DMS53 (cell line): ENCODE measurements at regions not wholly inside any gene's neighbourhood (a gene's known extent, or its start where the extent isn't known, plus 50 kb on each side); places are given as distances from the start of the nearest gene placed in this dataset.
A peak's percentile ranks its signal among the peaks of the same experiment; 100 is the strongest.

ENCODE experiments used
- DNase-seq: peaks from one replicate; lab custom pipeline; 2025; lab: John Stamatoyannopoulos, UW

DNA sequence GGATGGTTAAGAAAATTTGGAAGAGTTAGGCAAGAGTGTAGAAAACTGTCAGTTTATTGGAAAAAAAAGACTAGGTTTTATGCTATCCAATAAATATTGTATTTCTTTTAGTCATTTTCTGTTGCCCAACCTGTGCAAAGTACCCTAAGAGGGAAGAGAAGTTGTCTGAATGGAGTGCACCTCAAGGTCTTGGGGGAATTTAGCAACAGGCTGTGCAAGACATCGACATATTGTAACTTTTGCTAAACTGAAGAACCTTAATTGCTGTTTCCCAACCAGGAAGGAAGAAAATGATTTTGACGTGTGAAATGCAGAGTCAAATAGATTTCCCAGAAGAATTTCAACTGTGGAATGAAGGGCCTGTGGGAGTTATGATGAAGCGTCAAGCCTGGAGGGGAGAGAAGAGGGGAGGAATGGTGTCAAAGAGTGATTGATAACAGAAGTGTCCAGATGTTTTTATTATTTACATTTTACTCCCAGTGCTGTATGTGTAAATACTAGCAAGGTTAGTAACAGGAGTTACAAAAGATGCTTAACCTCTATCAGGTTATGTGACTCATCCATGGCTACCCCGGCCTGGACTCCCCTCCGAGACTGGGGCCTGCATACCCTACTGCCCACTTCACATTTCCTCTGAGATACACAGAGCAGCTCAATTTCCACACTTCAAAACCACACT, 246.8 kb downstream of the MYLK4 start:
- DNase-seq, result peak; percentile 72

DNA sequence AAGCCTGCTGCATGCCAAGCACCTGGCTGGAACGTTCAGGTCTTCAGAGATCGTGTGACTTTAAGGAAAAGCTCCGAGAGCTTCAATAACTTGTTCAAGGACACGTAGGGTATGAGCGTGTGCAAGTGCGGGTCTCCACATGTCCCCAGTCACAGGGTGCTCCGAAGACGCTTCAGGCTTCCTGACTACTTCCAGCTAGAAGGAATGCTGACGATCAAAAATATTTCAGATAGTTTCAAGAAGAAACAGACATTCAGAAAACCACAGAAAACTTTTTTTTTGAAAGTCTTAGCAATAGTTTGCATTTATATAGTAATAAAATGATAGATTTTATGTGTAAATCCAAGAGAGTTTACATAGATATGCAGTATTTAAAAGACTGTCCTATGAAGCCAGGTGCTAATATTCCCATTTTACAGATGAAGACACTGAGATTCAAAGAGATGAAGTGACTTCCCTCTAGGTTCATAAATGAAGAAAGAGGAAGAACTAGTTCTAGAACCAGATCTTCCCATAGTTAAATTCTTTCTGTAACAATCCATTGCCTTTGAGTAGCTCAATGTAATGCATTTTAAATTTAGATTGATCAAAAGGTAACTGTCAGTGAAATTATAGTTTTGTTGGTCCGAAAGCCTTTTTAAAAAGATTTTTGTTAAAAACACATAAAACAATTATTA, 247.6 kb downstream of the MYLK4 start:
- DNase-seq, result no peak

DNA sequence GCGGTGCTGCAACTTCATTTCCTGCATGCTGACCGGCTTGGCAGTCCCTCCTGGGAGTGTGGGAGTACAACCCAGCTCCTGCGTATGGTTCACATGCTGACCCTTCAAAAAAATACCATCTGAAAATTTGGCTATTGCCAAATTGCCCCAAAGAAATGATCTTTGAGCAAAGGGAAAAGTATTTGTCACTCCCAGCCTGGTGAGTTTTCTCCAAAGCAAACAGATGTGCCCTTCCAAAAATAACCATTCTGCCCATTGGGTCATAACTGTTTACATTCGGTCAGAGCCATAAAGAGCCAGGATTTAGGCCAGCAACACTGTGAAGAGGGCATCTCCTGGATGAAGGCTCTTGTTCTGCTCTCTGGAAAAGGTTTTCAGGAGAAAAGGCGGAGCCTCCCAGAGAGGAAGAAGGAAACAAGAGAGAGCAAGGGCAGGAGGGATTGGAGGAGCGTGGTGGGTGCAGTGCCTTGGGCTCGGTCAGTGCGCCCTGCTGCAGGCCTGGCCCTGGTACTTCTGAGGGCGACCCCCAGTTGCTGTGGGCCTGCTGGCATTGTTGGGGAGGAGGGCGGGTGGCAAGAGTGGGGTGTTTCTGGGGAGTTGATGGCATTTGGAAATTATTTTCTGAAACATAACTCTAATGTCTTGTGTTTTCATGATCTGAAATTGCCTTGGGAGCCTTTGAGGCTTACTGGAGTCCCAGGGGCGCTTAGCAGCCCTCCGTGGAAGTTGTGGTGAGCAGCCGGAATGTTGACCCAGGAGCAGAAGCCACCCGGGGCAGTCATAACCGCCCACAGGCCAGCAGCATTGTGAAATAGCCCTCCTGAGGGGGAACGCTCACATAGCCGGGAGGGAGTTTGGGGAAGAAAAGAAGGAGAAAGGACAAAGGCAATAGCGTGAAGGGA, 248.4 kb downstream of the MYLK4 start:
- no peak for DNase-seq

DNA sequence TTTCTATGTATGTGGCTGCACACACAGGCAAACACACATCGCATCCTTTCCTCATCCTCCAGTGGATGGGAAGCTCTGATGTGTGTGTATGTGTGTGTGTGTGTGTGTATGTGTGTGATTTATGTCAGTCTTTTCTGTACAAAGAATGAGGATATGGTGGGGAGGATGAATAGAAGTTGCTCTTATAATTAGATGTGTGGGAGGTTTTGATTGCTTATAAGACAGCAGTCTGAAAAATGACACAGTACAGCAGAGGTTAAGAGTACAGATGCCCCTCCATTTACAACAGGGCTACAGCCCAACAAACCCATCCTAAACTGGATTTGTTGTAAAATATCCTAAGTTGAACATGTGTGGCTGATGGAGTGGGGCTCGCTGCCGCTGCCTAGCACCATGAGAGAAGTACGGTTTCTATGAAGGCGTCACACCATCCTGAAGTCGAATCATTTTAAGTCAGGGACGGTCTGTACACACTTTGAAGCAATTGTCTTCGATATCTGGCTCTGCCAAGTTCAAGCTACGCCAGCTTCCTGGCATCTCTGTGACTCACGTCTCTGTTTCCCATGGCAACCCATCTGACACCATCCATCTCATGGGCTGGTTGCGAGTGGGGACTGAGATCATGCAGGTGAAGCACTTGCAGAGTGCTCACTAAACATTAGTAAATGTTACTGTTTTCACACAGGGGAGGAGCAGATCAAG, 252.6 kb downstream of the MYLK4 start:
- DNase-seq, result peak; percentile 98

DNA sequence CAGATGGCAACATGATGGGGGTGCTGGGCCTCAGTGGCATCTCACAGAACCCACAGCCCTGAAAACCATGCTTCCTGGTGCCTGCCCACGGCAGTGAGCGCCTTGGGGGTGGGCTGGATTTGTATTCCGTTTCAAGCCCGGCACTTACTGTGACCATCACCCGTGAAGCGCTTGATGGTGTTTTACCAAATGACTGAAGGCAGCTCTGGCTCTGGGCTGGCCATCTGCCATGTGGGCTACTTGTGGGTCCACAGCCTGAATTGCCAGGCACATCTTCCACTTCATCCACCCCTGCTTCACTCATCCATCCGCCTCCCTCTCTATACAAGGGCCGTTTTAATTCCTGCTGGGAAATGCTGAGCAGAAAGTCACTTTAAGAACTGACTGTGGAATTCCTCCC, 250.9 kb upstream of the GMDS start:
- DNase-seq, result no peak

DNA sequence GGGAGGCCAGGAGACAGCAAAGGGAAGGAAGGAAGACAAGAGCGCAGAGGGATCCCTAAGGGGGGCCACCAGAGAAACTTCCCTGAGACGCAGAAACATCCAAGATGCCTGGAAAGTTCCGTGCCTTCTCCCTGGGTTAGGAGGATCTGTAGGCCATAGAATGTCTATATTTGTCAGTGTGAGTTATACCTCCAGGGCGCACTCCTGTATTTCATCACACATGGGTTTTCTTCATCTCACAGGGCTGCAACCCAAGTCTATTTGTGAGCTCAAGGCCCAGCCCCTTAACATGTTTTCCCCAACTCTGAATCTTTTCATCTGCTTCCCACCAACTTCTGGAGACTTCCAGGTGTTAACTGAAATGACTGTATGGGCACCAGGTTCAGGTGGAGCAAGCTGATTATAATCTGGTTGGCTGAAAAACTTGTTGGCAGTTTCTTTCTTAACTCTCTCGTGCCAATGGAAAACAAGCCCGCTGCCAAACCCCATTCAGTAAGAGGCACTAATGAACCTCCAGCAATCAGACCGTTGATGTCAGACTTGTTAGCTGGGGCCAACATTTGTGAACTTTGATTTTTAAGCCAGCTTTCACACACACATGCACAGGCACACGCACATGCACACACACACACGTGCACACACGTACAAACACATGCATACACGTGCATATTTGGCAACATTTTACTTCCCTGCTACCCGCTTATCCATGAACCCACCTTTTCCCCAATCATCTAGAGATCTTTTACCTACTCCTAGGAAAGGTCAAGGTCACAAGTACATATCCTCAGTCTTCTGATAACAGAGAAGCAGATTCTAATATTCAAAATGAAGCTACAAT, 247.5 kb upstream of the GMDS start:
- DNase-seq, result no peak

DNA sequence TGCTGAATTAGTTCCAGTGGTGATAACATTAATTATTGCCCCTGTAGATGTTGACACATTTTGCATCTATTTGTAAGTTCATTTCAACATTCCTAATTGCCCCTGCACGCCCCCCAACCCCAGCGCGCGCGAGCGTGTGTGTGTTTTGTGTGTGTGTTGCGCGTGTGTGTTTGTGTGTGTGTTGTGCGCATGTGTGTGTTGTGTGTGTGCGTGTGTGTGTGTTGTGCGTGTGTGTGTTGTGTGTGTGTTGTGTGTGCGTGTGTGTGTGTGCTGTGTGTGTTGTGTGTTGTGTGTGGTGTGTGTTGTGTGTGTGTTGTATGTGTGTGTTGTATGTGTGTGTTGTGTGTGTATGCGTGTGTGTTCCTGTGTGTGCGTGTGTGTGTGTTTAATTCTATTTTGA, 245.7 kb upstream of the GMDS start:
- DNase-seq, result no peak

DNA sequence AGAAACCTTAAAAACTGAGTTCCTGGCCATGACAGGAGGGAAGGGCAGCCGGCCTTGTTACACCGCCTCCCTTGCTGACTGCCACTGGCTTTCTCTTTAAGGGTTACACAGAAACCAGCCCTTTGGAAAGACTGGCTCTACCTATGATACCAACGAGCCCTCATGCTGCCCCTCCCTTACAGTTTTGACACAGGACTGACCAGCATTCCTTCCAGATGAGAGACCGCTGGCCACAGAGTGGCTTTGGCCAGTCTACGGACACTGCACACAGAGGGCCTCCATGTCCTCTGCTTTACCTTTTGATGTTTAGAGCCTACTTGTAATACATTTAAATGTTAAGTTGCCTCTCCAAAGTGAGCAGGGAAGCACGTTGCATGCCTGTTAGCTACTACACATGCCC, 243.2 kb upstream of the GMDS start:
- DNase-seq, result no peak

DNA sequence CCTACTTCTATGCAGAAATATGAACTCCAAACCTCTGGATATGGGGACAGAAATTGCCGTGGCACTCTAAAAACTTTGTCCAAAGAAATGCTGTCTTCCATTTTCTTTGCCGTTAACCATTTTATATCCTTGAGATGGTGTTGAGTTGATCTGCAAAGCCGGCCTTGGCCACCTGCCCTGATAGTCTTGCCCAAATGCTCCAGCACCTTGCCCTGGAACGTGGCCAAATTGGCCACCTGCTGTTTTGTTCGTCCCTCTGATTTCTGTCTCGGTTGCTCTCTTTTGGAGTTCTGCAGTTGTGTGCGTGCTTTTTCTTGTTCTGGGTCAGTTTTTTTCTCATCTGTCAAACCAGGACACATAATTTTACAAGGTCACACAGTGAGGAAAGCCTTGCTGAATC, 239.7 kb upstream of the GMDS start:
- peak; percentile 76 for DNase-seq

DNA sequence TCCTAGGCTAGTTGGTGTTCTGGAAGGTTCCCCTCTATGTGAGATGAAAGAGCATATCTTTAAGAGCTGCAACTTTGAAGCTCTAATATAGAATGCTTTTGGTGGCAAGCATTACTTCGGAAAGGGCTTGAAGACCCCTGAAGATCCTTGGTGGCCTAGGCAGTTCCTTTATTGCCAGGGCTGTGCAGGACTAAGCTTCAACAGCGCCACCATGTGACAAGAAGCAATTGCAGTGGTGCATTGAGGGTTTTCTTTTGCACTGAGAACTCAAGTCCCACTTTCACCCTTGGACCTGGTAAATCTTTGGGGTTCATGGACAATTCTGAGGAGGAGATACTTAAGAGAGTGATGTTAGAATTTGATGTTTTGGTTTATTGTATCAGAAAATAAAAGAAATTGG, 237.4 kb upstream of the GMDS start:
- peak; percentile 41 for DNase-seq

DNA sequence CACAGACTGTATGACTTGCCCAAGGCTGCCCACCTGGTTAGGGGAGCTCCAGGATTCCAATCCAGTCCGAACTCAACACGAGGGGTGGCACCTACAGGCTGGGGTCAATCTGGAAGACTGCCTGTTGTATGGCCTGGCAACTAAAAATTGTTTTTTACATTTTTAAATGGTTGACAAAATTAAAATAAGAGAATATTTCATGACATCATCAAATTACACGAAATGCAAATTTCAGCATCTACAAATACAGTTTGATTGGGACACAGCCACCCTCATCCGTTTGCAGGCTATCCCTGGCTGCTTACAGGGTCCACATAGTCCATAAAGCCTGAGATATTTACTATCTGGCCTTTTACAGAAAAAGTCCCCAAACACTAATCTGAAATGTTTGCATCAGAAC, 235.9 kb upstream of the GMDS start:
- DNase-seq, result no peak

DNA sequence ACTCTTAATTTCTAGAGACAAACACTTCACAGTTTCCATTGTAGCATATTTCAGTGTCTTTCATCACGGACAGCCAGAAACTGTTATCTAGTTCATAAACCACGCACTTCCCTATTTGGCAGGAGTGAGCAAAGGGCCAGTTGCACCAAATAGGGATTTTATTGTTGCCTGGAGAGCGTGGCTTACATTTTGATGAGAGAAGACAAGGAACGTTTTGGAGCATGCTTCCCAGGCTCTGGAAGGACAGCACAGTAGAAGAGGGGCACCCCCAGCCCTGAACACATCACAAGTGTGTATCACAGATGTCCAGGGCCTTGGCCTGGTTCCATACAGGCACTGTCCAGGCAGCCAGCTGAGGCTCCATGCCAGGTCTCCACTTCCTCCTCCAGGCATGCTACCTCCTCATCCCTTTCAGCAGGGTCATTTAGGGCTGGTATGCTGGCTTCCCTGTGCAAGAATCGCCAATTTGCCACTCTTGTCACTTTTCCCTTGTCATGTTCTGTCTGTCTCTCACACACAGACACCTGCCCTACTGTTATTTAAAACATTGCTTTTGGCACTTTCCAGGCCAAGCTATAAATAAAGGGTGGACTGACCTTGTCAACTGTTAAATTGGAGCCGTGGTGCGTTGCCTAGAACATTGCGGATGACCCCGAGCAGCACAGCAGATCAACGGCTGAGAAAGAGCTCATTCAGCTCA, 235.0 kb upstream of the GMDS start:
- no peak for DNase-seq

DNA sequence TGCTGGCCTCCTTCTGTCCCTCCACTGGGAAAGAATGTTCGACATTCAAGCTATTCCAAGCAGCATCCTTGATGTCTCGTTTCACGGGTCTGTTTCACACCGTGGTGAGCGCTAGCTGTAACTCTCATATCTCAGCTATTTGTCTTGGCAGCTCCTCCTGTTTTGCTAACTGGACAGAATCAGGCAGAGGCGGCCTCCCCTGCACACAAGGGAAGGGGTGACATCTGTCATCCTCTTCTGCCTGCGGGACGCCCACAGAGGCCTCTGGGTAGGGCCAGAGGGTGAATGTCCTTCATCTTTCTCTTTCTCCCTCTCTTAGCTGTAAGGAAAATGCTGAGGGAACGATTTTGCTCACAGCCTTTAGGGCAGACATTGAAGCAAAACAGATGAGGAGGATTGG, 232.8 kb upstream of the GMDS start:
- no peak for DNase-seq

DNA sequence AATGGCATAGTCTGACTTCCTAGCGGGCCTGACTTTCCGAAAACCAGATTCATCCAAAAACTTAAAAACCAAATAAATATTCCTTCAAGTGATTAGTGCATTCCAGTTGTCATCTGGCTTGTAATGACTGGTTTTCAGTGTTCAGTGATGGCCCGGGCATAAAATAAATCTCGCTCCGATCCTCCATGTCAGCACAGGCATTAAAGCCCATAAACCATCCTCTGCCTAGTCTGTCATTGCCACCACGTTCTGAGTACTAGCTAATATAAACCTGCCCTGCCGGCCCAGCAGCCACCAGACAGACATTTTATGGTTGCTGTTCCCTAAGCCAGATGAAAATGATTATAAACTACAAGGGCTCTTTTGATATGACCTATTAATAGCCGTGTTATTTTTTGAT, 232.3 kb upstream of the GMDS start:
- no peak for DNase-seq

DNA sequence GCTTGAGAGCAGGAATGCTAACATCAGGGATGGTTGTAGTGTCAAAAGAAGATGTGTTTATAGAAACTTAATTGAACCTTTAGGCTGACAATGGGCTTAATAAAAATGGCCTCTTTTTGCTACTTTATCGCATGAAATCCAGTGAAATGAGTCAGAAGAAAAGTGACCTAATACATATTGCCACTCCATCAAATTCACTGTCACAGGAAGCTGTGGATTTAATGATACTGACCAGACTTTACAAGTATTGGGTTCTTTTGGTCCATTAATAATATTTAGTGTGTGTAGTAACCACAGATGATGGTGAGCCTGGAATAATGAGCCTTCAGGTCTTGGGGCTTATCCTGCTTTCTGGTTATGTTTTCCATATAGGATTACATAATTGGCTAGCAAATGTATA, 231.8 kb upstream of the GMDS start:
- no peak for DNase-seq

DNA sequence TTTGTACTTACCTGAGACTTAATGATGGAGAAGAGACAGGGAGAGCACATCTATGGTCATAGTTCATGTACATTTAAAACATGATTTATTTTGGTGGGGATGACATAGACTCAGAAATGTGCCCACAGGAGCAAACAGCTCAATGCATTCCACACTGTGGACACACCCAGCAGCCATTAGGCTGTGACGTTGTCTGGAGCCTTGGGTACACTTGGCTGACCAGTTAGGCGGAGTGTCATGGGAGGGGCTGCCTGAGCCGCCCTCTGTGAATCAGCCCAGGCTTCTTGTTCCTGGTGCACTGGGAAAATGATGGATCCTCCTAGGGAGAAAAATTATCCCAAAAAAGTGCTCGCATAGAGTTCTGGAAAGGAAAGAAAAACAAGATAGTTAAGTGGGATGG, 231.0 kb upstream of the GMDS start:
- no peak for DNase-seq

DNA sequence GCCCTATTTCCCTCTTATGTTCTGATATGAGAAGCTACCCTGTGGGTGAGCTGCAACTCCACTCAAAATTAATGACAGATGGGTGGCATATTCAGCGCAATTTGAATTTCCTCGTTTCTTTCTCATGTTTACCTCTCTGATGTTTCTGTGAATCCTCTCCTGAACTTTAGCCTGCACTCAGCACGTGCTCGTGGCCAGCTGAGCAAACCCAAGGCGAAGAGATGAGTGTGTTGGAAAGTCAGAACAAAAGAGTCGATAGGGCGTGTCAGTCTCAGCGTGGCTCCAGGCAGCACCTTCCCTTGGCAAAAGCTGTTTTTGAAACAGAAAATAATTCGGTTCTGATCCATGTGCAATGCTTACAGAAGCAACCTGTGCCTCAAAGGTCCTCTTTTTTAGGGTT, 226.1 kb upstream of the GMDS start:
- peak; percentile 84 for DNase-seq

DNA sequence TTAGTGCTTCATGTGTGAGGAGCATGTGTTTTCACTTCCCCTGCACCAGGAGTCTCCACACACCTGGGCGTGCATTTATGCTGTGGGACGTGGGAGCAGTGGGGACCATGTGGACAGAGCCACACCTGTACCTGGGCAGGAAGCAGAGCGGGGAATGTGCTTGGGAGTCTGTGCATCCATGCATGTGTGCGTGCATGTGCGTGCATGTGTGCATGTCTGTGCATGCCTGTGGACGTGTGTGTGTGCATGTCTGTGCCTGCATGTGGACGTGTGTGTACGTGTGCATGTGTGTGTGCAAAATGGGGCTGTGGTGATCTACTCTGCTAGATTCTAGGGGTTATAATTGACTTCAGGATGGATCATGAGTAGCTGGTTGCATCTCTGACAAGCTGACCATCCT, 224.0 kb upstream of the GMDS start:
- DNase-seq, result no peak

DNA sequence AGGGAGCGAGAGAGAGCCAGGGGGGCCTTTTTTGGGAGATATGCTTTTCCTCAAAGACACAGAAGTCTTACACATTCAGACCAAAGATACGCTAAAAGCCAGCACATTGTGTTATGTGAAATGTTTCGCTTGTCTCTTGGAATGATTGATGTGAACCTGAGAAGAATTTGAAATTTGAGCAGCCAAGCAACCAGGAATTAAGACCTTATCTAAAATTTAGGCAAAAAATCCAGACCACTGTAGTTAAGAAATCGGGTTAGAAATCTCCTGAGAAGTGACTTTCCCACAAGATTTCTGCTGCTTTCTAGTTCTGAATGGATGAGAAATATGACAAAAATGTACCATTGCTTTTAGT, 223.2 kb upstream of the GMDS start:
- no peak for DNase-seq

DNA sequence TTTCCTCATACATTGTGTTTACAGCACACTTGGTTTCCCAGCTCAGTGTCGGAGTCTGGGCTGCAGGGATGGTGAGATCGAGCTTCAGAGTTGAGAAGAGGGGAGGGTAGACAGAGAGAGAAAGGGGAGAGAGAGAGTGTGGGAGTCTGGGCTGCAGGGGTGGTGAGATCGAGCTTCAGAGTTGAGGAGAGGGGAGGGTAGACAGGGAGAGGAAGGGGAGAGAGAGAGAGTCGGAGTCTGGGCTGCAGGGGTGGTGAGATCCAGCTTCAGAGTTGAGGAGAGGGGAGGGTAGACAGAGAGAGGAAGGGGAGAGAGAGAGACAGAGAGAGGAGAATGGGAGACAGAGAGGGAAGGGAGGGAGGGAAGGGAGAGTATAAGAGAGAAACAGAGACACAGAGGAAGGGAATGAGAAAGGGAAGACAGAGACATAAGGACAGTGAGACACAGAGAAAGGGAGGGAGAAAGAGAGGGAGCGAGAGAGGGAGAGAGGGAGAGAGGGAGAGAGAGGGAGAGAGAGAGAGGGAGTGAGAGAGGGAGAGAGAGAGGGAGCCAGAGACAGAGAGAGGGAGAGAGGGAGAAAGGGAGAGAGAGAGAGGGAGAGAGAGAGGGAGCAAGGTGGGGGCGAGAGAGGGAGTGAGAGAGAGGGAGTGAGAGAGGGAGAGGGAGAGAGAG, 222.7 kb upstream of the GMDS start:
- DNase-seq, result no peak
